Stimulated activated CD4-positive, alpha-beta T cell treated with anti-CD3 and anti-CD28 coated beads, Interleukin-12 subunit alpha, Interleukin-12 subunit beta, amount 100 ng/mL, for 48 hours (primary cell): ENCODE measurements at regions not wholly inside any gene's neighbourhood (a gene's known extent, or its start where the extent isn't known, plus 50 kb on each side); places are given as distances from the start of the nearest gene placed in this dataset.

Source experiments
- DNase-seq, 3 donors: peaks; one replicate each; pipeline ENCODE4 v3.0.0-alpha.2; 2020; ENCODE audit warnings: low read depth in 2 of 3, low spot score in 1 of 3

DNA sequence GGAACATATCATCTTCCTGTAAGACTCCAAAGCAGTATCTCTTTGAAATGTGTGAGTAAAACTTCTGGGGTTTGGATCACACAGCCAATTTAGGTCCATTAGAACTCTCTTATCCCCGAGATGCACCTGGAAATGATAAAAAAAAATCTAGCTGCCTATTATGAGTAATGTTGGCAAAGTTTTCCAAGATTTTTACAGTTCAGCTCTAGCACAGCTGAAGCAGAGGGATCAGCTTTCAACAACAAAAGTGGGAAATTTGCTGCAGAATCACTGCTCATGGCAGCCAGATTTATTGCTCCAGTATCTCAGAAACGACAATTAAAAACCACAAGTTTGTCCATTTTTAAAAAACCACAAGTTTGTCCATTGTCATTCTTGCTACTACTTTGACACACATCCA is 292.2 kb downstream of the IRX2 start:
- no peak for DNase-seq

DNA sequence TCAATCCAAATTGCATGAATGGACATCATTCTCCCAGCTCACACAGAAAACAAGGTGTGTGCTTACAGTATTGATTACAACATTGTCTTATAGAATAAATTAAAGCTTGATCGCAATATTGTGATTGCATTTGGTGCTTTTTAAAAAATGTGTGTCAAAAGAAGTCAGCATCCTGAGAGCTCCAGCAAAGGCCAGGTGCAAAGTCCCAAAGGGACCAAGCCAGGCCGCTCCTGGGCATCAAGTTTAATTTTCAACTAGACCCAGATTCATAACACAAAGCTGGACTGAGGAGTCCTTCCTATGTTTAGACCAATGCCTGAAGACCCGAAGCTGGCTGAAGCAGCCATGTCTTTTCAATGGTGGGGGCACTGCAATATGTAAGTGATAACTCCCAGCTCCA is 295.6 kb downstream of the IRX2 start:
- no peak for DNase-seq

DNA sequence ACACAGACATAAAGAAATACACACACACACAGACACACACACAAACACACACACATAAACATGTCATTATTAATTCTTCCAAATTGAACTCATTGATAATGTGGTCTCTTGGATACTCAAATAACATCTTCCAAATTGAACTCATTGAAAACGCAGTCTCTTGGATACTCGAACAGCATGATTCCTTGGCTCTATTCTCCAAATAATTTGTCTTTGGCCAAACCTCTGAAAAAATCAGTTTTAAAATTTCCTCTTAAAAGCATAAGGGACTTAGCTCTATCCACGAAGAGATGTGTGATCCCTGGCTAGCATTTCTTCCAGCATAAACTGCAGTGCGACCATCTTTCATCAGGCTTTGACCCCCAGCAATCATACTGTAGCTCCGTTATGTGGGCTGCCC is 296.6 kb downstream of the IRX2 start:
- DNase-seq: no peak

DNA sequence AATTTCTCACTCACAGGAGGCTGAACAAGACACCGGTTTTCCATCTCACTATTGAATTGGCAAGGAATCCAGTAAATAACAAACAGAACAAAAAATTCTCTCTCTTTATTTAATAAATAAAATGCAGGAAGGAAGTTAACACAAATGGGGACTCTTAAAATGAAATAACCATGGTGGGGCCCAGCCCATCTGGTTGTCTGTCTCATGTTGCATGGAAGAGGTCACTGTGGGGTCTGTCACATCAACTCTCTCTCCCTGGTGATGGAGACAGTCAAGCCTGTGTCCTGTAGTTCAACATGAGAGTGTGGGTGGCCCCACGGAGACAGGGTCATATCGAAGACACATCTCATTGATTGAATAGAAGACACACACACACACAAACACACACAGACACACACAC is 297.7 kb downstream of the IRX2 start:
- DNase-seq: no peak

DNA sequence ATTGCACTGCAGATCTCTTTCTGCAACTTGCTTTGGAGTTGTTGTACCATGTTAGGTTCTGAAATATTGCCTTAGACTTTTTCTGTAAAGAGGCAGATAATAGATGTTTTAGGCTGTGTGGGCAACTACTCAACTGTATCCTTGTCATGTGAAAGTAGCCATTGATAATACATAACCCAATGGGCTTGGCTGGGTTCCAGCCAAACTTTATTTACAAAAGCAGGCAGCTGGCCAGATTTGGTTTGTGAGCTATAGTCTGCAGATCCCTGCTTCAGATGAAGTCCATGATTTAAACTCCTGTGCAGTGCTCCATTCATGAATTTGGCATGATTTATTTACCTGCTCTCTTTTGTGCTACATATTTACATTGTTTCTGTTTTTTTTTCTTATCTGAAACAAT is 300.4 kb downstream of the IRX2 start:
- no peak for DNase-seq

DNA sequence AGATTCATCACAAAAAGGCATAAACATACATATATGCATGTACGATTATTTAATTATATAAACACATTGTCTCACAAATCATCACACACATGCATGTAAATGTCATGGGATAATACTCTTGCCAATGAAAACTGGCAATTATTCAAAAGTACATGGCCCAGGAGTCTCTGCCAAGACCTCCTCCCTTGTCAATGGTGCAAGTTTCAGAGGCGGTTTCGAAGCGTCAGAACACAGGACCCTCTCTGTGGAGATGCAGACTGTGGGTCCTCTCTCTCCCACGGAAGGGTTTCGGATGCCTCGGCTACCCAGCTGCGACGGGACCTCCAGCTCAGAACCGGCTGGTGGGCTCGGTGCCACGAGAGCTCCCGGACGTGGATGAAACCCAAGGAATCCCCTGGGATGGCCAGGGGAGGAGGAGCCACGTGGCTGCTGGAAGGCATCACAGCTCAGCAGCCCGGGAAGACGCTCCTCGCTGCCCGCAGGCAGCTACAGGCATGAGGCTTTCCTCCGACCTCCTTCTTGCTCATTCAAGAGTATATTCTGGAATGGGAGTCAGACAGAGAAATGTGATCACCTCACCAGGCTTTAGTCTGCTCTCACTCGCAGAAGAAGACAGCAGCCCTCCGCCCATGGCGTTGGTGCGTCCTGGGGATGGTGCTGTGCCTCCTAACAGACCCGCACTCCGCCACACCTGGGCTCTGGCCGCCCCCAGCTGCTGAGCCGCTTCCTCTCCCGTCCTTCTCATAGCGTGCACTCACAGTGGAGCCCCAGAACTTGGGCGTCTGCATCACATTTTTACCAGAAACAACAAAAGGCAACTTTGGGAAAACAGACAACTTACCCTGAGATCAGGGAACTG is 308.8 kb downstream of the IRX2 start:
- DNase-seq: no peak

DNA sequence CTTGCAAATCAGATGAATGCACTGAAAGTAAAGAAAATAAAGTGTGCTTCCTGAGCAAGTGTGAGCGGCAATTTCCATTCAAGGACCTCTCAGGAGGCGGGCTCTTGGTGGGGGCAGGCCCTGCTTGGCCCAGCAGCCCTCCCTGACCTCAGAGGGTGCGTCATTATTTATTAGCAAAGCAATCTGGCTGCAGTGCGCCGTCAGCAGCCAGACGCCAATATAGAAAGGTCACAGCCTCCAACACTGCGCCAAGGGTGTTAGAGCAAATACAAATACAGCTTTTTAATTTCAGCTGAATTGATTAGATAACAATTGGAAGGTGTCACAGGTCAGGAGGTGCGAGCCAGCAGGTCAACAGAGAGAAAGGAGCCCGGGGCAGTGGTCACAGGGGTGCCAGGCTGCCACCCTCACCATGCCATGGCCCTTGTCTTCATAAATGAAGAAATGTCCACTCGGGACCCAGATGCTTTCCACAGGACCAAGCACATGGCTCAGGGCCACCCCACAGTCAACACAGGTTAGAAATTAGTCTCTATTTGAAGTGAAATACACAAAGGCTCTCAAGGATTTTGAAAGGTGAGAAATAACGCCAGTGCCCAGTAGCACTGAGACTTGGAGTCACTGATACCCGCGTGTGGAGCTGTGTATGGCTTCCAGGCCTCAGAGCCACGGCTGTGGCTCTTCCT is 309.8 kb downstream of the IRX2 start:
- DNase-seq: no peak

DNA sequence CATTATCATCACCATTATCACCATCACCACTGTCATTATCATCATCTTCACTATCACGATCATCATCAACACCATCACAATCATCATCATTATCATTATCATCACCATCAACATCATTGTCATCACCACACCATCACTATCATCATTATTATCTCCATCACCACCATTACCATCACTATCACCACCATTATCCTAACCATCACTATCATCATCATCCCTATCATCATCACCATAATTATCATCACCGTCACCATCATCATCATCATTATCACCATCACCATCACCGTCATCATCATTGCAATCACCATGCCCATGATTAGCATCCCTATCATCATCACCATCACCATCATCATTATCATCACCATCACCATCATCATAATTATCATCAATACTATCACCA is 311.9 kb downstream of the IRX2 start:
- DNase-seq: no peak

DNA sequence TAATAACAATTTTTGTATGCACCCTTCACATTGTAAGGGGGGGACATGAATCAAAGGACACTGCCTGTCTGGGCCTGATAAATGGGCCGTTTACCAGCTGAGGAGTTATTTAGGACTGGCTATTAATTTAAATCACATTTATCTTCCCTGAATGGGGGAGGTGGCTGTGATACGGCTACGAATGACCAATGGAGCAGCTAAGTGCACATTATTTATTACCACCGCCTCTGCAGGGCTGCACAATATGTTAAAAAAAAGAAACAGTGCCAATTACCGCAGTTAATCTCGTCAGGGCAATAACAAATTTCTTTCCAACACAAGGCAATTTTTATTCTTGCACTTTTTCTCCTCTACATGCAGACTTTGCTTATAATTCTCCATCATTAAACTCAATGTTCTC is 318.4 kb downstream of the IRX2 start:
- DNase-seq: no peak

DNA sequence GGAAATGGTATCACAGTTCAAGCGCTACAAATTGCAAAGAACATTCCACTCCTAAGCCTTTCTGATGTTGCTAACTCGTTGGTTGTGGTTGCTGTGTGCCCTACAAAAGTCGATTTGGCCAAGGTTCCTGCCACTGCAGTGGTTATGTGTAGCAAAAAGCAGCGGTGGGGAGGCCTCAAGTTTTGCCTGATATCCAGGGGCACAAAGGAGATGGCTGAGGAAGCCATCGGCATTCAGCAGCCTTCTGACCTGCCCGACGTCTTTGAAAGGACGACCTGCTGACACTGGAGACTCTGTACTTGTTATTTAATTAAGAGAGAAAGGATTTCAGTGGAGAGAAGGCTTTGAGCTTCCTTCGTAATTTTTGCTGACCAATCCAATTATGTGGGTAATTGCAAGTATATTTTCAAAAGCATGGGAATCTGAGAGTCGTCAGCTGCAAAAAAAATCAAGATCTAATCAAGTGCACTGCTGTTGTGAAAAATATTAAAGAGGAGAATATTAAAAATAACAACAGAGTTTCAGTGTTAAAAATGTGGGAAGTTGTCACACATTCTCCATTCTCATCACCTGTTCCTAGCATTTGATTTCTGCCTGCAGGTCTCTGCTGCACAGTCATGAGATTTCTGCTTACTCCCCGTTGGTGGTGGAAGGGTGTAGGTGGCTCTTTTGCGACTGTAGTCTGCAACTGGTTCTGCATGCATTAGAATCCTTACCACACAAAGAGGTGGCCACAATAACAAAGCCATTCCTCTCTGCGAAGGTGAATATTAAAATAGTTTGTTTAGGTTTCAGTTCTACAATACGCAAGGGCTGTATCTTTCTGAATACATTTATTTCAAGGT is 319.2 kb downstream of the IRX2 start:
- no peak for DNase-seq

DNA sequence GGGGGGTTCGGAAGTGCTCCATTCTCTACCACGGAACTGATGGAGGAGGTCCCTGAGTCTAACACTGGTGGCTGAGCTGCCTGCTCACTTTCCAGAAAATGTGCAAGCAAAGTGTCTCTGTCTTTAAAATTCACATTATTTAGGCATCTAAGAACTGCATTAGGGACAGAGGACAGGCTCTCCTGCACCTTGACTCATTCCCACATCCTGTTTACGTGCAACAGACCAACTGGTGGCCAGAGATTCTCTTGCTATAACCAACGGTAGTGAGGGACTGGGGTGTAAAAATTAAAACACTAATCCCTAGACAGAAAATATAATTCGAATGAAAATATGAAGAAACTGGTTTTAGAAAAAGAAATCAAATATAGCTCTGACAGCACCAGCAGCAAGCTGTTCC is 320.9 kb downstream of the IRX2 start:
- no peak for DNase-seq

DNA sequence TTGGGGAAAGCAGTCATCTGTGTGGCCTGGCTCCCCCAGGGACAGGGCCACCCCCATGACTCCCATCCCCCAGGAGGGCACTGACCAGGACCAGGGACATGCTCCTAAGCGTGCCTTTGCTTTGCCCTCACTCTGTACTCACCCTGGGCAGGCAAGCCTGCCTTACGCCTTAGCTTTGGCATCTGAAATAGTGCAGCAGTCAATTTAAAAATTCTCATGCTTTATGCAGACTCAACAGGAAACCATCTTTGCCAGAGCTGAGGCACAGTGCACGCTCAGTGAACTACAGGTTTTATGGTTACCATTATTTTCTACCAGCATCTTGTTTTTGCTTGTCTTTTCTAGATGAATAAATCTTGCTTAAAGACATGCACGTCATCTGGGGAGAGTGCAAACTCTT is 323.5 kb downstream of the IRX2 start:
- DNase-seq: no peak

DNA sequence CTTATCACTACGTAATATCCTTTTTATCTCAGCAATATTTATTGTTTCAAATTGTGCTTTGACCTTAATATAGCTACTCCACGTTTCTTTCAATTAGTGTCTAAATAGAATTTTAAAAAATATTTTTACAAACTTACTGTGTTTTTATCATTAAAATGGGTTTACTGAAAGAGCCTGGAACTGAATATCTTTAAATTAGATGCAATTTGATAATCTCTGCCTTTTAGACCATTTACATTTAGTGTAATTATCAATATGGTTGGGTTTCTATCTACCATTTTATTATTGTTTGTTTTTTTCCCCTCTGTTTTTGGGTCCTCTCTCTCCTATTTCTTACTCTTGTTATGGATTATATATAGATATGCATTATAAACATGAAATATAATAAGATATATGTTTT is 327.8 kb downstream of the IRX2 start:
- DNase-seq: no peak

DNA sequence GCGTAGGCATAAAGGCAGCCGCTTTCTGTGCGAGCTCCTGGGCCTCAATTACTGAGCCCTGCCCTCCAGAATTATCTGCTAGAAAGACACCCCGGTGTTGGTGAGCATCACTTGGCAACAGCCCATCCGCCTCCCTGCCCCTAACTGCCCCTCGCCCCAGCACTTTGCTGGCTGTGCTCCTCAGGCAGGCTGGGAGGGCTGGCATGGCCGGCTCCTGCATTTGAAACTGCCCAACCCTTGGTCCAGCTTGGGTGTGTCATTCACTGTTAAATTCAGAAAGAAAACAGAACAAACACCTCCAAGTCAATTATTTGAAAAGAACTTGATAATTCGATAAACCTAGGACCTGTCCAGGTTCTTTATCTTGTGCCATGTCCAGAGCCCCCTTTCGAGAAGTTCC is 334.2 kb downstream of the IRX2 start:
- DNase-seq: no peak

DNA sequence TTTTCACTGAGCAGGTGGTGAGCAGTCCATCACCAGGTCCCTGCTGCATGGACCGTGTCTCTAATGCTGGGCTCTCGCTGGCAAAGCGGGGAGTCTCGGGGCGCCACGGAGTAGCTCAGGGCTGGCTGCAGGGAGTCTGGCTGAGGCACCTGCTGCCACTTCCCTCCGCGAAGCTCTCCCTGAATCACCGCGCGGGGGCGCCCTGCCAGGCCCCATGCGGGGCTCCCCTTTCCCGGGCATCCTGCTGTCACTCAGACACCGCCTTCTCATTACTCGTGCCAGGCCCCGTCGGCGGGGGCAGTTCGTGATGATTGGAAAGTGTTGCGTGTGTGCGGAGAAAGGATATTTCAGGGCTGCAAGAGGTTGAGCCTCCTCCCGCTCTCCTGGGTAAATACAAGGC is 335.8 kb downstream of the IRX2 start:
- no peak for DNase-seq

DNA sequence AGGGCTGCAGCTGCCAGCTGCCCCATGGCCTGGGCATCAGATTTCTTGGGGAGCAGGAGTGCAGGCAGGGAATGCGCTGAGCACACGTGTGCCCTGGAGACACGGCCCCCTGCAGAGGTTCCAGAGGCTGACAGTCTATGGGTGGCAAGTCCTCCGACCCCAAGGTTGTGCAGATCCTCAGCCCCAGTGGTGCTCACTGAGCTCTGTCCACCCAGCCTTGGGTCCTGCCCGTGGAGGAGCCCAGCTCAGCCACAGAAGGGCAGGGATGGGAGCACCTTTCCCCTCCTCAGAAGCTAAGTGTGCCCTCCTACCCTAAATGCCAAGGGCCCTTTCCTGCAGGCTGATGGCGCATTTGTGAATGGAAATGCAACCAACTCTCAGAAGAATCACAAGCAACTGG is 341.0 kb downstream of the IRX2 start:
- no peak for DNase-seq

DNA sequence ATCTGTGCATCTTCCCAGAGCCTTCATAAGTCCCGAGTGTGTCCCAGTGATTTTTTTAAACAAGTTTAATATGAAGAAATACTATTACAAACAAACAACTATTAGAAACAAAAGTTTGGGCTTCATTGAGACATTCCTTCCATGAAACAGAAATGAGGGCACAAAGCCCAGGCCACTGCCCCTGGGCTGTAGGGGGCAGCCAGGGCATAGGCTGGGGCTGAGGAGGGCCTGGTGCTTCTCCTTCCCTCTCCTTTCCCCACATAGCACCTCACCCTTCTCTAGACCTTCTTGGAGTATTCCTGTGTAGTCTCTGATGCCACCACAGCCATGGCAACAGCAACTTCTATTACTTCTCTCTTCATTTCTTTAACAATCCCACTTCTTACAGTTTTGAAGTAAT is 348.2 kb downstream of the IRX2 start:
- DNase-seq: no peak

DNA sequence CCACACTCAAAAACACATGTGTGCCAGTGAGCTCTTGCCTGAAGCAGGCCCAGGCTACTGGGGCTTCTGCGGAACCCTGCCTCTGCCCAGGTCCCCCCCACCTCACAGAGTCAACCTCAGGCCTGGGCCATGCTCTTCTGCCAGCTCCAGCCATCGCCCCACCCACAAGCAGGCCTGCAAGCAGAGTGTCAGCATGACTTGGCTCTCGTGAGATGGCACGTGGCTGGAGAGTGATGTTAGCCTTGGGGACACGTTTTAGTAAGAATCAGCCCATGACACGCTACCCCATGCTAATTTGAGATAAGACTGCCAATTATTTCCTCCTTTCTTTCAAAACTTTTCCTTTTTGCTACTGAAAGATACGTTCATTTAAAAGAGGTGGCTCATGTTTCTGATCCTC is 351.7 kb downstream of the IRX2 start:
- DNase-seq: no peak

DNA sequence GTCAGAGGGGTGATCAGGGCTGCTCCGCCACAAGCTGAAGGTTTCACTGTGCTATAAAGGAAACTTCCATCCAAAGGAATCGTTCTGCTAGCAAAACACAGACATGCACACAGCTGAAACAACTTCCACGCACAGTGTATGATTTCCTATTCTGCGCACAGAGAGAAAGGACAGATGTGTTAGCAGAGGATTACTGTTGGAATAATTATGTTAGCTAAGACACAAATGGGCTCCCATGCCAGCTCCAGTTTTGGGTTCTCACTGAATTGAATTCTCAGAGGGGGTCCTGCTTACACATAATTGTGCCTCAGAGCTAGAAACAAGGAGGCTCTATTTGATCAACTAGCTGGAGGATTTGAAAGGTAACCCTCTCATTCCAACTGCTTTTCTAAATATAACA is 352.4 kb downstream of the IRX2 start:
- DNase-seq: no peak

DNA sequence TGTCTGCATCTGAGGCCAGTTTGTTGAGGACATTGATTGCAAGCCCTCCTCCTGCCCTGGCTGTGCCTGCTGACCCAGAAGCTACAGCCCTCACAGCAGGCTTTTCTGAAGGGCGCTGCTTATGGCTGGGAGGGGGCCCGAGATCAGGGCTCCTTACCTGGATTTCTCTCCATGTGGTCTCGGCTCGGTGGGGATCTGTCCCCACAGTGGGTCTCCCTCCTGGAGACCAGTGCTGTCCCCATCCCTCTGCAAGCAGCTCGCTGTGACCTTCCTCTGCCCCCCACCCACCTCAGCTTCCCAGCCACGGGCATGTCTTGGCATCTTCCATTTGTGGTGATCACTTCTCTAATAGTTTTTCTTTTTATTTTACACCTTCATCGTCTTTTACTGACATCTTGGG is 357.9 kb downstream of the IRX2 start:
- DNase-seq: no peak

DNA sequence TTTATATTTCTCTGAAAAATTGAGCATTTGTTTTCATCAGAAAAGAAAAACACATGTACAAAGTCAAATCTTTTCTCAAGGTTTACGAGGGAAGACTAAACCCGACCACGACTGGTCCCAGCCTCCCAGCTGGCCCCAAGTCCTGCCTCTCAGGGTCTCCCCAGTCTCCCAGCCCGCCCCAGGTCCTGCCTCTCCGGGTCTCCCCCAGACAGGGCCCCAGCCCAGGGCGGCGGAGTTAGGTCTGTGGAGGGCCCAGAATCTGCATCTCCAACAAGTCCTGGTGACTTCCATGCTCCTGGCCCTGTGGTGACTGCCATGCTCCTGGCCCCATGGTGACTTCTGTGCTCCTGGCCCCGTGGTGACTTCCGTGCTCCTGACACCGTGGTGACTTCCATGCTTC is 359.9 kb downstream of the IRX2 start:
- no peak for DNase-seq

DNA sequence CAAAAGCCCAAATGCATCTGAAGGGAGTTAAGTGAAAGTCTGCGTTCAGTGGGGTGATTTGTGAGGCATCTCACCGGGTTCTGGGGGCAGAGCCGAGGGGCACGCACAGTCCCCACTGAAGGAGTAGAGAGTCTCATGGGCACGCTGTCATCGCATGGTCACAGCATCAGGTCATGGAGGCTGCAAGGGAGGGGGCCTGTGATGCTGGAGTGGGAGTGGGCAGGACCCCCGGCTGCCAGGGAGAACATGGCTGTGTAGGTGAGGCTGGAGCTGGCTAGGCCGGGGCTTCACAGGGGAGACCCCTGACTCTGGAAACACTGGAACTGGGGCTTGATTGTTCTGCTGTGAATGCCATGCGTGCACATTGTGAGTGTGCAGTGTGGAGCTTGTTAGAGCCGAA is 360.5 kb downstream of the IRX2 start:
- DNase-seq: no peak
